ENCODE measurements at regions not wholly inside any gene's neighbourhood (a gene's known extent, or its start where the extent isn't known, plus 50 kb on each side); places are given as distances from the start of the nearest gene placed in this dataset.

GRCh38 chr6:14258695-14259593 lies 141.4 kb downstream of the CD83 start:
- DNase-seq, result no peak

GRCh38 chr6:14259594-14260152 lies 142.1 kb downstream of the CD83 start:
- DNase-seq, result no peak

- DNase-seq, result no peak
Measured at GRCh38 chr6:14260839-14261238, 143.3 kb downstream of the CD83 start.

GRCh38 chr6:14263881-14264424 lies 146.4 kb downstream of the CD83 start:
- no peak for DNase-seq

DNA sequence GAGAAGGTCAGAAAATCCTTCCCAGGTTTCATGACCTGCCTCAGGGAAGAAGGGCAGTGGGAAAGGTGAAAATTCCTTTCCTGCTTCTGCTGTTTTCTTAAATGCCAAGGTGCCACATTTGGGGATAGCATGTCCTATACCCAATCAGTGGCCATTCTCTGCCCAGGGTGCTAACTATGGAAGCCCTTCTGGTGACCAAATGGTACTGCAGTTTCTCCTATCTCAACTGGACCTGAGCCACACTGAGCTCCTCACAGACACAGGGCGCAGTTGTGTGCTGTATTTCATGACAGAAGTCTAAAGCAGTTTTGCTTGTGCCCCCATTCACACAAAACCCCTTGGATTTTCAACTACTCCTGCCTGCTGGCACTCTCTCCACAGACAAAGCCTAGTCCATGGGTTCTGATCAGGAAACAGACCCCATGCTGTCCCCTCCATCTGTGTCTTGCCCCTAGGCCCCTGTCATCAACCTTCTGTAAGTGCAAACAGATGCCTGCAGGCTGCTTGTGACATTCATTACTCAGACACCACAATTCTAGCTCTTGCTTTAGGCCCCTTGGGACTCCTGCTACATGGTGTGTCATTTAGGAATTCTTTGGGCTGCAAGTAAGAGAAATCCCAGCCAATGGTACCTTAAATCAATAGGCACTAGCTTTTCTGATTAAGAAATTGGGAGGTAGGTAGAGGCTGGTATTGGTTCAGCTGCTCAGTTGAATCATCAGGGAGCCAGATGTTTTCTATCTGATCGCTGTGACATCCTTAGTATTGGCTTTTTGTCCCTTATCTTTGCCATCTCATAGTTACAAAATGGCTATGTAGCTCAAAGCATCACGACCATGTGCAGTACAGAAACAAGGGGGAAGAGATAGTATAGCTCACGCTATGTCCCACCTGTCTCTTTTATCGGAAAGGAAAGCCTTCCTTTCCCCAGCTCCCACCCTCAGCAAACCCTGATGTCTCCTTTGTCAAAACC lies 147.8 kb downstream of the CD83 start:
- no peak for DNase-seq

DNA sequence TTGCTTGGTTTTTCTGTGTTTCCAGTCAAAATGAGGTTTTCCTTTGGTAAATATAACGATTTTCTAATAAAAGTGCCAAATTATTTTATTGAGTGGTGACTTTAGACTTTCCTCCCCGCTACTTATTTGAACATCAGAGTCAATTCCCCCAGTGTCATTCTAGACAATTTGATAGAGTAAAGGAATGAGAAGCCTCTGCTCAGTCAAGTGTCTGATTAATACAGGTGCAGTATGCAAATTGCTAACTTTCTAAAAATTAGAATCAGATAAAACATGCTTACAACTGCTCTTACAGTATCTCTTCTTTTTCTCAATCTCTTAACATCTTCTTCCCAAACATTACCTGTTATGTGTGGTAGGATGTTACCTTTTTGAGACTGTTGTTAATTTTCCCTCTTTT lies 148.7 kb downstream of the CD83 start:
- DNase-seq, result no peak

- no peak for DNase-seq
Measured at GRCh38 chr6:14267885-14268660, 150.5 kb downstream of the CD83 start.

DNA sequence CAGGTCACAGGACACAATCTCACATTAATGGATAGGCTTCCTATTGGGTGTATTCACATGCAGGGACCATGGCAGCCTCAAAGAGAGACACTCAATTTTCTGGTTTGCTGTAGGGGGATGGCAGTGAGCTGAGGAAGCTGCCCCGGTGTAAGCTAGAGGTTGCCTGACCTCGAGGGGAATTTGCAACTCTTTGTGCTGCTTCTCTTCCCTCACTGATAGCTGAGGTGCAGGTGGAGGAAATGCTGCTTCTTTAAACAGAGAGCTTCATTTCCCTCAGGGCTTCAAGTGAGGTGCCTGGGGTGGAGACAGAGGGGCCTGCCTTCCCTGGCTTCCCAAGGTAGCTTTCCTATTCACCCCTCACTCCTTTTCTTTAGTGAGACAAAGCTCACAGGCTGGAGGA lies 151.9 kb downstream of the CD83 start:
- no peak for DNase-seq

GRCh38 chr6:14270142-14270893 lies 152.7 kb downstream of the CD83 start:
- no peak for DNase-seq

GRCh38 chr6:14270925-14271788 lies 153.6 kb downstream of the CD83 start:
- DNase-seq, result no peak

DNA sequence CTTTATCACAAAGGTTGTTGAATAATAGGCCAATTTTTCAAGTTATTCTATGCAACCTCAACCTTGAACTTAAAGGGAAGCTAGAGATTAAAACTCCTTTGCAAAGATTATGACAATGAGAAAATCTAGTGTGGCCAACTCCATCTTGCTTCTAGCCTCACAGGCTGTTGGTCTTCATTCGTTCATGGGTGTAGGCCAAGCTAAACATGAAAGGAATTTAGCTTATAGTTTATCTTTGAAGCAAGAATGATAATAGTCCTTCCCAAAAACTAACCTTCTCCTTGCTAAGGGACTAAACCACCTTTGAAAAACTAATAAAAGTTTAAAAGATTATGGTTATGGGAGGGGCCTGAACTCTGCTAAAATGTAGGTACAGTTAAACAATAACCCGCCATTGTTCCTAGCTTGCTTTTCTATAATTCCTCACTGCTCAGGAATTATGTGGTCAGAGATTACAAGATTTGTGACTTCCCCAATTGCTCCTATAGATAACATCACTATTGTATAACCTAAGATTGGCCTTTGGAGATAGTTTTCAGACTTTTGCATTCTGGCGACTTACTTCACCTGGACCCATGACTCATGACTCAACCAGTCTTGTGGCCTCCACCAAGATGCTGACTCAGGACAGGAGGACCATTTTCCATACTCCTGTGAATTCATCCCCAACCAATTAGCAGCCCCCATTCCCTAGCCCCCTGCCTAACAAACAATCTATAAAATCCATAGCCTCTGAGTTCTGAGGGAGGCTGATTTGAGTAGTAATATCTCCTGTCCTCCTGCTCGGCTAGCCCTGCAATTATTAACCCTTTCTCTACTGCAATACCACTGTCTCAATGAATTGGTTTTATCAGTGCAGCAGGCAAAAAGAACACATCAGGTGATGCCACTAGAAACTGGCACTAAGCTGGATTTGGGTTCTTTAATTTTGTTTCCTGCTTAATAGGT lies 154.5 kb downstream of the CD83 start:
- DNase-seq, result no peak

DNA sequence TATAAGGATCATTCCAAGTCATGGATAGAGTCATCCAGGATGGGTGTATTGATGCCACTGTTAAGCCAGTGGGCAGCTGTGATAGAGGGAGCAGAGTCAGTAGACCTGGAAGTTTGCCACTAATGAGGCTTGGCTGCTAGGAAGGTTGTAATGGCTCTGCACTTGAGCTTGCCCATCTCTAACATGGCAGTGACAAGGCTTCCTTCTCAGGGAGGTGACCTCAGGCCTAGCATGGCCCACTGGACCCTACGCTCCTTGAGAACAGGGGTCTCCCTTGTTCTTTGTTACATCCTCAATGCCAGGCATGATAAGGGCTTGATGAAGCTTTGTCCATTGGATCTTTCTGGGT lies 155.1 kb downstream of the CD83 start:
- no peak for DNase-seq

GRCh38 chr6:14273191-14273590 lies 155.6 kb downstream of the CD83 start:
- DNase-seq, result no peak

- DNase-seq, result no peak
Measured at GRCh38 chr6:14274016-14274415, 156.4 kb downstream of the CD83 start.

DNA sequence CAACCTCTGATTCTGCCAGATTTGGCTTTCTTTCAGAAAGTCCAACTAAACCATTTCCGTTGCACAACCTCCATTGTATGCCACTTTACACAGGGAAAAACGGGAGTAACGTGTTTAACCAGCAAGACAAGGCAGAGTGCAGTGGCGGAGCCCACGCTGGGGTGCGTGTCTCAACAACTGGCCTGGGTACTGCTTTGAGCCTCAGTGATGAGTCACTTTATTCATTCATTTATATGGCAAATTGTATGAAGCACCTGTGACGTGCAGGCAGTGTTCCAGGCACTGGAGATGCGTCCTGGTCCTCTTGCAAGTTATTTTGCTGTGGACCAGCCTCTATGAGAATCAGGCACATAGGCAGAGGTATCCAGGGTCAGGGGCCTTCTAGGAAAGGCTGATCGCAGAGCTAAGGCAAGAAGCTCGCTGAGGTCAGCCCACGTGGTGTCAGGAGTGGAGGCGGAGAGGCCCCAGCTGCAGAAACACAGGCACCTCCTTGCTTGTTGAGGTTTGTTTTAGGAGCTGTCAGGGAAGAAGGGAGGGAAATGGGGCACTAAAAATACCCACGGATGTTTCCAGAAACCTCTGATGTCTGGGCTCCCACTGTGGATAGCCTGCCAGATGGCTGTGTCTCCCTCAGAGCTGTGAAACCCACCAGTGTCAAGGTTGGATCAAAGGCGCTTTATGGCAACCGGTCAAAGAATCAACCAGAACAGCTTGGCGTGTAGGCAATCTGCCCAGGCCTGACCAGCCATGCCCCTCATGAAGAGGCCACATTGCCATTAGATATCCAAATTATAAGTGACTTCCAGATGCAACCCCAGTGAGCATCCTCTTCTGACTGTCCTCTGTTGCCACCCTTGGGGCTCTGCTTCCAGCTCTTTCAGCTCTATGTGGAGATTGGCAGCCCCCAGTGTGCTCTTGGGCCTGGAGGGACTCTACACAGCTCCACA lies 157.2 kb downstream of the CD83 start:
- no peak for DNase-seq

DNA sequence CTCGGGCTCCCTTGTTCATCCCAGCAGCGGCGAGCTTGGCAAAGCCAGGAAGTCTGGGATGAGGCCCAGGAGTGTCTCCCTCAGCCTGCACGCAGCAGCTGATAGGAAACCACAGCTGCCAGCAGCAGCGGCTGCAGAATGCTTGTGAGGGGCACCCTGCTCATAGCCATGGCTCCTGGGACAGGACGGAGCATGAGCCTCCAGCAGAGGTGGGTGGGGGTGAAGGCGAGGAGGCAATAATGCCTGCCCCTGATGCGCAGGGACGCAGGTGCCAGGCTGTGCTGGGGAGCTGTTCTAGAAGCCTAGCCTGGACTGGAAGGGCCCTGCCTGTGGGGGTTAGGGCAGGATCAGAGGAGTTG lies 157.9 kb downstream of the CD83 start:
- DNase-seq, result no peak

- DNase-seq, result no peak
Measured at GRCh38 chr6:14276071-14276470, 158.5 kb downstream of the CD83 start.

DNA sequence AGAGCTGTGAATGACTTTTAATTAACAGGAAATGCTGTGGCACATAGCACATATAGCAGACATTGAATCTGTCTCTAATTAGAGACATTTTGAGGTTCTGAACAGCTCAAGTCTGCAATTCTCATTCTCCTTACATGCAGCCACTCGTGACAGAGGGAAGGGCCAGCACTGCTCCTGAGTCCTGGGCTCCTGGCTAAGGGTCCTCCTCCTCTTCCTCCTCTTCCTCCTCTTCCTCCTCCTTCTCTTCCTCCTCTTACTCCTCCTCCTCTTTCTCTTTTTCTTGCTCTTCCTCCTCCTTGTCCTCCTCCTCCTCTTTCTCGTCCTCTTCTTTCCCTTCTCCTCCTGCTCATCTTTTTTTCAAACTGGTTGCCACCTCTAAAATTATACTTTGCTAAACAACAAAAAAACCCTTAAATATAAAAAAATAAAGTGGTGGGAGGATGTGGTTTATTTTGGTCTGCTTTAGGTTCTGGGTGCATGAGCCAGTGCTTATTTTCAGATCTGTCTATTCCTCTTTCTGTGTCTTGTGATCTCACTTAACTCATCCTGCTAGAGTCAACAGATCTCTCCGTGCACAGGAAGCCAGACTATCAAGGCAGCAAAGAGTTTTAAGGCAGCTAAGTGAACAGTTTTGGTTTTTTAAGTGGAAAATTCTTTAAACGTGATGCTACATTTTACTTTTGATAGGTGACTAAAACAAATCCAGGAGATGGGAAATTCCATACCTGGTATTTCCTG lies 159.3 kb downstream of the CD83 start:
- DNase-seq, result no peak
